OCI-M1 (cell line): ENCODE measurements at regions not wholly inside any gene's neighbourhood (a gene's known extent, or its start where the extent isn't known, plus 50 kb on each side); places are given as distances from the start of the nearest gene placed in this dataset.
A peak's percentile ranks its signal among the peaks of the same experiment; 100 is the strongest.
"Not testable (repeated sequence)": the region's sequence is repeated elsewhere in the genome, so short reads cannot be mapped to it uniquely, and the experiment has no call there.

Experiments
- DNase-seq: peaks from one replicate; lab custom pipeline; 2025; lab: John Stamatoyannopoulos, UW

GRCh38 chr7:124247691-124248090 lies 214.8 kb upstream of the TMEM229A start:
- DNase-seq, result no peak

- peak; percentile 15 for DNase-seq
These were observed 213.5 kb upstream of the TMEM229A start for GRCh38 chr7:124246262-124246863.

- DNase-seq, result peak; percentile 7
These were observed 211.6 kb upstream of the TMEM229A start for GRCh38 chr7:124244469-124244868.

- no peak for DNase-seq
These were observed 186.8 kb upstream of the TMEM229A start for GRCh38 chr7:124219681-124220080.

GRCh38 chr7:124208642-124209041 lies 175.8 kb upstream of the TMEM229A start:
- DNase-seq, result no peak

GRCh38 chr7:124208173-124208572 lies 175.3 kb upstream of the TMEM229A start:
- no peak for DNase-seq

- no peak for DNase-seq
These were observed 172.7 kb upstream of the TMEM229A start for GRCh38 chr7:124205526-124205925.

- DNase-seq, result no peak
These were observed 169.7 kb upstream of the TMEM229A start for GRCh38 chr7:124202546-124202945.

GRCh38 chr7:124201768-124202349 lies 169.0 kb upstream of the TMEM229A start:
- DNase-seq, result no peak

- no peak for DNase-seq
These were observed 163.7 kb upstream of the TMEM229A start for GRCh38 chr7:124196519-124196918.

- DNase-seq, result no peak
These were observed 160.0 kb upstream of the TMEM229A start for GRCh38 chr7:124192885-124193284.

- no peak for DNase-seq
These were observed 158.8 kb upstream of the TMEM229A start for GRCh38 chr7:124191713-124192112.

GRCh38 chr7:124191030-124191429 lies 158.2 kb upstream of the TMEM229A start:
- no peak for DNase-seq

GRCh38 chr7:124188576-124188975 lies 155.7 kb upstream of the TMEM229A start:
- DNase-seq, result no peak

- no peak for DNase-seq
These were observed 155.1 kb upstream of the TMEM229A start for GRCh38 chr7:124187962-124188361.

GRCh38 chr7:124183649-124184048 lies 150.8 kb upstream of the TMEM229A start:
- DNase-seq, result no peak

GRCh38 chr7:124179641-124180040 lies 146.8 kb upstream of the TMEM229A start:
- DNase-seq, result no peak

GRCh38 chr7:124177891-124178290 lies 145.0 kb upstream of the TMEM229A start:
- DNase-seq, result no peak

- DNase-seq, result not testable (repeated sequence)
These were observed 138.9 kb upstream of the TMEM229A start for GRCh38 chr7:124171812-124172211.

GRCh38 chr7:124171068-124171467 lies 138.2 kb upstream of the TMEM229A start:
- peak; percentile 59 for DNase-seq

- DNase-seq, result no peak
These were observed 135.7 kb upstream of the TMEM229A start for GRCh38 chr7:124168616-124169015.

- no peak for DNase-seq
These were observed 129.8 kb upstream of the TMEM229A start for GRCh38 chr7:124162667-124163066.

- peak; percentile 64 for DNase-seq
These were observed 122.7 kb upstream of the TMEM229A start for GRCh38 chr7:124155432-124156022.
